ENCODE measurements at regions not wholly inside any gene's neighbourhood (a gene's known extent, or its start where the extent isn't known, plus 50 kb on each side); places are given as distances from the start of the nearest gene placed in this dataset.

GRCh38 chr18:25799231-25799630, 291.2 kb downstream of the SS18 start:
- TF ChIP-seq EZH2 (IDR thresholded peaks at IDR 0.05; ENCODE audit: borderline replicate concordance, low read depth, low read length, poor library complexity, severe bottlenecking) (no peak), CTCF (conservative IDR thresholded peaks at IDR 0.05; ENCODE audit: low read depth, low read length) (no peak)

Measured in A673 (cell line).